H9 (cell line): ENCODE measurements at regions not wholly inside any gene's neighbourhood (a gene's known extent, or its start where the extent isn't known, plus 50 kb on each side); places are given as distances from the start of the nearest gene placed in this dataset.

Experiments used
- DNase-seq: peaks from one replicate; pipeline ENCODE4 v3.0.0-alpha.2; 2017
- H2AFZ ChIP-seq: one replicate; pipeline ENCODE4 v1.6.1; 2013; ENCODE audit warnings: mild to moderate bottlenecking, low read length, control low read depth, moderate library complexity
- H2AK5ac ChIP-seq: 2 replicates; pipeline ENCODE4 v1.6.1; 2013; ENCODE audit warnings: low read length, control low read depth, mixed read lengths; ENCODE audit not compliant: insufficient read length
- H2BK120ac ChIP-seq: one replicate; pipeline ENCODE4 v1.6.1; 2013; ENCODE audit warnings: low read depth, mild to moderate bottlenecking, low read length, control low read depth, inconsistent platforms; ENCODE audit not compliant: poor library complexity, severe bottlenecking
- H2BK12ac ChIP-seq: 2 replicates; pipeline ENCODE4 v1.6.1; 2013; ENCODE audit warnings: low read length, control low read depth, mixed read lengths, low read depth; ENCODE audit not compliant: insufficient read length
- H2BK15ac ChIP-seq: 2 replicates; pipeline ENCODE4 v1.6.1; 2013; ENCODE audit warnings: low read depth, low read length, control low read depth
- H2BK20ac ChIP-seq: one replicate; pipeline ENCODE4 v1.6.1; 2013; ENCODE audit warnings: low read depth, mild to moderate bottlenecking, low read length, control low read depth, inconsistent platforms; ENCODE audit not compliant: poor library complexity, severe bottlenecking
- H2BK5ac ChIP-seq: 2 replicates; pipeline ENCODE4 v1.6.1; 2013; ENCODE audit warnings: low read length, control low read depth, mixed read lengths; ENCODE audit not compliant: insufficient read length
- H3K14ac ChIP-seq: 2 replicates; pipeline ENCODE4 v1.6.1; 2013; ENCODE audit warnings: low read length, control low read depth; ENCODE audit not compliant: insufficient read depth
- H3K18ac ChIP-seq: 2 replicates; pipeline ENCODE4 v1.6.1; 2013; ENCODE audit warnings: low read depth, mild to moderate bottlenecking, mixed read lengths, low read length, control low read depth; ENCODE audit not compliant: insufficient read length
- H3K23ac ChIP-seq: 2 replicates; pipeline ENCODE4 v1.6.1; 2013; ENCODE audit warnings: low read length, control low read depth, mixed read lengths, low read depth; ENCODE audit not compliant: insufficient read length
- H3K23me2 ChIP-seq: 2 replicates; pipeline ENCODE4 v1.6.1; 2013; ENCODE audit warnings: low read depth, mild to moderate bottlenecking, mixed read lengths, low read length, control low read depth; ENCODE audit not compliant: insufficient read length, poor library complexity, severe bottlenecking
- H3K27ac ChIP-seq: 2 replicates; pipeline ENCODE4 v1.5.1; 2013; ENCODE audit warnings: low read length, control low read depth, mixed read lengths, low read depth; ENCODE audit not compliant: insufficient read length
- H3K27me3 ChIP-seq: 2 replicates; pipeline ENCODE4 v1.6.1; 2013; ENCODE audit warnings: low read length, control low read depth, inconsistent platforms; ENCODE audit not compliant: insufficient read depth
- H3K4ac ChIP-seq: 2 replicates; pipeline ENCODE4 v1.6.1; 2013; ENCODE audit warnings: low read depth, mild to moderate bottlenecking, control low read depth, inconsistent platforms, low read length, moderate library complexity
- H3K4me1 ChIP-seq: 2 replicates; pipeline ENCODE4 v1.6.1; 2013; ENCODE audit warnings: low read length, control low read depth, inconsistent platforms; ENCODE audit not compliant: insufficient read depth
- H3K4me2 ChIP-seq: 2 replicates; pipeline ENCODE4 v1.6.1; 2013; ENCODE audit warnings: low read length, control low read depth, mixed read lengths; ENCODE audit not compliant: insufficient read length, insufficient read depth
- H3K56ac ChIP-seq: 2 replicates; pipeline ENCODE4 v1.6.1; 2013; ENCODE audit warnings: low read depth, mild to moderate bottlenecking, mixed read lengths, low read length, control low read depth; ENCODE audit not compliant: insufficient read length
- H3K79me1 ChIP-seq: 2 replicates; pipeline ENCODE4 v1.6.1; 2013; ENCODE audit warnings: low read depth, mild to moderate bottlenecking, moderate library complexity, low read length, control low read depth, inconsistent platforms; ENCODE audit not compliant: insufficient read depth, poor library complexity, severe bottlenecking
- H3K79me2 ChIP-seq: 2 replicates; pipeline ENCODE4 v1.6.1; 2013; ENCODE audit warnings: low read length, control low read depth, inconsistent platforms; ENCODE audit not compliant: insufficient read depth
- H3K9ac ChIP-seq: 2 replicates; pipeline ENCODE4 v1.6.1; 2013; ENCODE audit warnings: low read length, control low read depth, mixed read lengths; ENCODE audit not compliant: insufficient read length; ENCODE audit errors: extremely low read depth
- H3K9me3 ChIP-seq: one replicate; pipeline ENCODE4 v1.6.1; 2013; ENCODE audit warnings: low read depth, low read length, inconsistent platforms; ENCODE audit not compliant: control insufficient read depth
- H3T11ph ChIP-seq: one replicate; pipeline ENCODE4 v1.6.1; 2013; ENCODE audit warnings: mild to moderate bottlenecking, low read length, control low read depth, inconsistent platforms
- H4K20me1 ChIP-seq: one replicate; pipeline ENCODE4 v1.6.1; 2013; ENCODE audit not compliant: control insufficient read depth, insufficient read length, insufficient read depth
- H4K5ac ChIP-seq: 2 replicates; pipeline ENCODE4 v1.6.1; 2013; ENCODE audit warnings: low read depth, mild to moderate bottlenecking, mixed read lengths, low read length, control low read depth; ENCODE audit not compliant: insufficient read length
- H4K8ac ChIP-seq: replicated peaks from 2 replicates; pipeline ENCODE4 v1.6.1; 2013; ENCODE audit warnings: low read length, control low read depth, mixed read lengths, low read depth; ENCODE audit not compliant: insufficient read length
- H4K91ac ChIP-seq: 2 replicates; pipeline ENCODE4 v1.6.1; 2013; ENCODE audit warnings: low read depth, mild to moderate bottlenecking, moderate library complexity, mixed read lengths, low read length, control low read depth; ENCODE audit not compliant: insufficient read length
- H3K27ac Mint-ChIP-seq, 3 experiments: 2 replicates in 2 of 3; 3 replicates in 1 of 3; pipeline ENCODE4 v1.8.0; 2020 to 2021; ENCODE audit warnings: mixed read lengths in 3 of 3, mild to moderate bottlenecking in 1 of 3, moderate library complexity in 1 of 3
- H3K27me3 Mint-ChIP-seq: 2 replicates; pipeline ENCODE4 v1.8.0; 2021; ENCODE audit warnings: low read depth, mild to moderate bottlenecking, moderate library complexity, mixed read lengths
- H3K36me3 Mint-ChIP-seq, 3 experiments: 2 replicates in 2 of 3; 3 replicates in 1 of 3; pipeline ENCODE4 v1.8.0; 2020 to 2021; ENCODE audit warnings: low read depth in 3 of 3, mixed read lengths in 3 of 3; ENCODE audit not compliant: insufficient read depth in 1 of 3
- H3K4me1 Mint-ChIP-seq, 2 experiments: 2 replicates each; pipeline ENCODE4 v1.8.0; 2020; ENCODE audit warnings: mixed read lengths in 2 of 2
- H3K4me3 Mint-ChIP-seq, 2 experiments: 2 replicates in 1 of 2; 3 replicates in 1 of 2; pipeline ENCODE4 v1.8.0; 2020 to 2021; ENCODE audit warnings: mild to moderate bottlenecking in 2 of 2, mixed read lengths in 2 of 2, moderate library complexity in 1 of 2
- H3K9me3 Mint-ChIP-seq, 2 experiments: 2 replicates in 1 of 2; 3 replicates in 1 of 2; pipeline ENCODE4 v1.8.0; 2020; ENCODE audit warnings: mild to moderate bottlenecking in 2 of 2, mixed read lengths in 2 of 2, moderate library complexity in 1 of 2
- WGBS: extraction: QIAGEN DNeasy Blood & Tissue Kit; methylation state at CpG from one replicate; pipeline ENCODE4 v1.1.7; 2013; ENCODE audit warnings: missing lambda C conversion rate, low lambda C conversion rate, mixed read lengths; ENCODE audit not compliant: insufficient read length; ENCODE audit errors: extremely low coverage; 5-methylcytosine and 5-hydroxymethylcytosine counted together
- TF ChIP-seq, protein P1 (sequence below): fragments of 200-600 bp; sonication (generic); conservative IDR thresholded peaks from 3 replicates; pipeline ENCODE4 v1.8.0; 2021; ENCODE audit warnings: antibody characterized with exemption, mild to moderate bottlenecking

DNA sequence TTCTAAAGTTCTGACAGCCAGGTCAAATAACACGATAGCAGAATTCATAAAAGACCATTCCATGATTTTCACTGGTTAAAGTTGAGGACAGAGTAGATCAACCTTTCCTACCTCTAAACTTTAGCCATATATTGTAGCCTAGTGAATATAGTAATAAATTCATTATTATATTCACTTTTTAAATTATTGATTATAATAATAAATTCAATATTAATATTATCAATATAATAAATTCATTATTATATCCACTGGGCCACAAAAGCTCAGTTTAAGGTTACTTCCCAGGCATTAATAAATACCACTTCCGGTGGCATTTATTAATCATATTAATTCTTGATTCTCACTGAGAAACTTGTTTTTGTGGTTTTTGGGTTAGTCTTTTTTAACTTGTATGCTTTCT, 85.7 kb upstream of the GPC6 start:
- no CpG with 5 or more reads among the region's 2 CpGs for WGBS
- no peaks in the 10 kb centered on the region for H3K27me3 Mint-ChIP-seq
- no peaks in the 10 kb centered on the region for H3K79me1 ChIP-seq

More for the DNA sequence above, 85.7 kb upstream of the GPC6 start:
- Mint-ChIP-seq H3K4me1 (peaks cover 9 to 12% of the 10 kb centered on the region in 2 experiments), H3K36me3 (no peaks in the 10 kb centered on the region), H3K4me3 (no peak overlapping the region), H3K9me3 (no peaks in the 10 kb centered on the region), H3K27ac (no peak overlapping the region)
- Histone ChIP-seq H3K18ac (no peak overlapping the region), H2BK20ac (no peak overlapping the region), H4K91ac (no peak overlapping the region), H3K56ac (no peak overlapping the region), H2BK12ac (no peak overlapping the region), H3K27ac (no peak overlapping the region), H2AFZ (no peak overlapping the region), H2BK15ac (no peak overlapping the region), H4K20me1 (no peaks in the 10 kb centered on the region), H3K79me2 (no peaks in the 10 kb centered on the region), H2AK5ac (no peak overlapping the region), H2BK5ac (no peak overlapping the region), H3T11ph (no peak overlapping the region), H3K27me3 (no peaks in the 10 kb centered on the region), H3K9me3 (no peaks in the 10 kb centered on the region), H3K4ac (no peak overlapping the region), H3K14ac (no peak overlapping the region), H3K4me1 (0 out of 2 replicates have a peak, but pooled peaks cover 2% of the 10 kb centered on the region), H3K23me2 (no peaks in the 10 kb centered on the region), H2BK120ac (no peak overlapping the region), H3K9ac (no peak overlapping the region), H4K5ac (no peak overlapping the region), H4K8ac (no peak overlapping the region), H3K23ac (no peak overlapping the region), H3K4me2 (no peak overlapping the region)
- DNase-seq = no peak
- TF ChIP-seq, protein P1, sequence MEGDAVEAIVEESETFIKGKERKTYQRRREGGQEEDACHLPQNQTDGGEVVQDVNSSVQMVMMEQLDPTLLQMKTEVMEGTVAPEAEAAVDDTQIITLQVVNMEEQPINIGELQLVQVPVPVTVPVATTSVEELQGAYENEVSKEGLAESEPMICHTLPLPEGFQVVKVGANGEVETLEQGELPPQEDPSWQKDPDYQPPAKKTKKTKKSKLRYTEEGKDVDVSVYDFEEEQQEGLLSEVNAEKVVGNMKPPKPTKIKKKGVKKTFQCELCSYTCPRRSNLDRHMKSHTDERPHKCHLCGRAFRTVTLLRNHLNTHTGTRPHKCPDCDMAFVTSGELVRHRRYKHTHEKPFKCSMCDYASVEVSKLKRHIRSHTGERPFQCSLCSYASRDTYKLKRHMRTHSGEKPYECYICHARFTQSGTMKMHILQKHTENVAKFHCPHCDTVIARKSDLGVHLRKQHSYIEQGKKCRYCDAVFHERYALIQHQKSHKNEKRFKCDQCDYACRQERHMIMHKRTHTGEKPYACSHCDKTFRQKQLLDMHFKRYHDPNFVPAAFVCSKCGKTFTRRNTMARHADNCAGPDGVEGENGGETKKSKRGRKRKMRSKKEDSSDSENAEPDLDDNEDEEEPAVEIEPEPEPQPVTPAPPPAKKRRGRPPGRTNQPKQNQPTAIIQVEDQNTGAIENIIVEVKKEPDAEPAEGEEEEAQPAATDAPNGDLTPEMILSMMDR = no peak
